IgD-negative memory B cell (primary cell): ENCODE measurements at regions not wholly inside any gene's neighbourhood (a gene's known extent, or its start where the extent isn't known, plus 50 kb on each side); places are given as distances from the start of the nearest gene placed in this dataset.
"Not testable (repeated sequence)": the region's sequence is repeated elsewhere in the genome, so short reads cannot be mapped to it uniquely, and the experiment has no call there.

ENCODE experiments used
- H3K27ac Mint-ChIP-seq, 3 donors: one replicate each; pipeline ENCODE4 v1.8.0; 2020 to 2022; ENCODE audit warnings: mild to moderate bottlenecking in 3 of 3, mixed read lengths in 3 of 3, moderate library complexity in 1 of 3
- H3K27me3 Mint-ChIP-seq: one replicate; pipeline ENCODE4 v1.8.0; 2021; ENCODE audit warnings: mixed read lengths
- H3K36me3 Mint-ChIP-seq: one replicate; pipeline ENCODE4 v1.8.0; 2020; ENCODE audit warnings: mild to moderate bottlenecking, mixed read lengths
- H3K4me1 Mint-ChIP-seq, 3 donors: one replicate each; pipeline ENCODE4 v1.8.0; 2020 to 2022; ENCODE audit warnings: mixed read lengths in 3 of 3, mild to moderate bottlenecking in 1 of 3
- H3K4me3 Mint-ChIP-seq, 4 donors: one replicate each; pipeline ENCODE4 v1.8.0; 2020 to 2022; ENCODE audit warnings: mild to moderate bottlenecking in 4 of 4, mixed read lengths in 4 of 4, moderate library complexity in 3 of 4
- H3K9me3 Mint-ChIP-seq, 3 donors: one replicate each; pipeline ENCODE4 v1.8.0; 2020 to 2021; ENCODE audit warnings: mixed read lengths in 3 of 3, mild to moderate bottlenecking in 1 of 3

DNA sequence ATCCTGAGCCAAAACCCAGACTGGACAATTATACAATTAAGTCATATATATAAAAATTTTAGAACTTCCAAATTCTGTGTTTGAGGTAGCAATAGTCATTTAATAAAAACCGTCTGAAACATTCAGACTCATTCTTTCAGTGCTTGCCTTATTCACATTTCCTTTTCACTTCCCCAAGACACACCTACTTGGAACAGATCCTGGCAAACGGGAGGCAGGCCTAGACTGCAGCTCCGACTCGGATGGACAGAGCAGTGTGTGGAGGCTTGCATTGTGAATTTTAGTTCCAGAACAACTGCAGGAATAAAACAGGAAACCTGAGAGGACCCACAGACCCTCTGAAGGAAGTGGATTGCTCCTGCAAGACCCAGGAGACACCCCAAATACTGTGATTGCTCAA lies 341.4 kb downstream of the CNTN3 start:
- no peaks in the 10 kb centered on the region for H3K36me3 Mint-ChIP-seq
- peaks cover 0 to 28% (median 3%) of the 10 kb centered on the region in 3 donors for H3K9me3 Mint-ChIP-seq
- H3K27me3 Mint-ChIP-seq, result no peaks in the 10 kb centered on the region
- H3K4me3 Mint-ChIP-seq, result no peak overlapping the region
- H3K27ac Mint-ChIP-seq, result no peak overlapping the region
- H3K4me1 Mint-ChIP-seq, result no peaks in the 10 kb centered on the region

DNA sequence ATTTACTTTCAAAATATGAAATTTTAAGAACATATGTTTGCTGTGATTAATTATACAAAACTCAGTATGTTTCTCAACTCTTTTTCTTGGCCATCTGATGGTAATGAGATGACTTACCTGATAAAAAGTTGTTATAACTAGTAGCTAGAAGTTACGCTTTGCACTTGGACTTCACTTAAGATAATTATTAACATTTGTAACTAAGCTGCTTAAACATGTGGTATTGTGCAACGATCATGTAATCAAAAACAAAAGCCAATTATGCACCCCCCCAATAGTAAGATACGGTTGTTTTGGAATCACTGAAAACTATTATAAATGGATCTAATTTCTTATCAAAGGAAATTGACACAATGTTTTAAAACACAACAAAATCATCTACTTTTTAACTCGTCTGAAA lies 342.9 kb downstream of the CNTN3 start:
- H3K4me1 Mint-ChIP-seq, result no peaks in the 10 kb centered on the region
- H3K4me3 Mint-ChIP-seq, result no peak overlapping the region
- no peaks in the 10 kb centered on the region for H3K27me3 Mint-ChIP-seq
- peaks cover 0 to 16% (median 0%) of the 10 kb centered on the region in 3 donors for H3K9me3 Mint-ChIP-seq
- H3K27ac Mint-ChIP-seq, result no peak overlapping the region
- no peaks in the 10 kb centered on the region for H3K36me3 Mint-ChIP-seq

DNA sequence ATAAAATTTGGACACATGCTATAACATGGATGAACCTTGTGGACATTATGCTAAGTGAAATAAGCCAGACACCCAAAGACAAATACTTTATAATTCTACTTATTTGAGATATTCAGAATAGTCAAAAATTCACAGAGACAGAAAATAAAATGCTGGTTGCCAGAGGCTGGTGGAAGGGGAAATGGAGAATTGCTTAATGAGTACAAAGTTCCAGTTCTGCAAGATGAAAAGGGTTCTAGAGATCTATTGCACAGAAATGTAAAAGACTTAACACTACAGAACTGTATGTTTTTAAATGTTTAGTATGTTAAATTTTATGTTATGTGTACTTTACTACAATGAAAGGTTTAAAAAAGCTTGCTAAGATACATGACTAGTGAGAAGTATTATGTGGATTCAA lies 344.8 kb downstream of the CNTN3 start:
- Mint-ChIP-seq H3K36me3 (no peaks in the 10 kb centered on the region), H3K9me3 (peaks cover 0 to 13% (median 0%) of the 10 kb centered on the region in 3 donors), H3K27me3 (no peaks in the 10 kb centered on the region), H3K27ac (no peak overlapping the region), H3K4me3 (no peak overlapping the region), H3K4me1 (no peaks in the 10 kb centered on the region)

DNA sequence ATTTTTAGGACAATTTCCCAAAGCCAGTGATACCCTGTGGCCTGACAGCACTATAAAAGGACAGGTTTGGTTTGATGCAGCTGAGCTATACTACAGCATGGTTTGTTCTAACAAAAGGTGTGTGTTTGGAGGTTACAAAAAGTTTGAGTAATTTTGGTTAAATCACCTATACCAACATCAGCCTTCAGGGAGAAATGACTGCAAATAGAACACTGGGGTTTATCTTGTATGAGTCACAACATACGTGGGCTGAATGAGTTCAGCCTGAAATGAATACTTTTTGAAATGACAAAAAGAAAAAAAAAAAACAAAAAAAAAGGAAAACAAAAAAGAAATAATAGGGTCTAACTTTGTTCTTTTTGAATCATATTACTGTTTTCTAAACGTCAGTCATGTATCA lies 345.7 kb downstream of the CNTN3 start:
- Mint-ChIP-seq H3K27ac (no peak overlapping the region), H3K4me3 (no peak overlapping the region), H3K36me3 (no peaks in the 10 kb centered on the region), H3K9me3 (peaks cover 0 to 8% (median 0%) of the 10 kb centered on the region in 3 donors), H3K4me1 (no peaks in the 10 kb centered on the region), H3K27me3 (no peaks in the 10 kb centered on the region)

DNA sequence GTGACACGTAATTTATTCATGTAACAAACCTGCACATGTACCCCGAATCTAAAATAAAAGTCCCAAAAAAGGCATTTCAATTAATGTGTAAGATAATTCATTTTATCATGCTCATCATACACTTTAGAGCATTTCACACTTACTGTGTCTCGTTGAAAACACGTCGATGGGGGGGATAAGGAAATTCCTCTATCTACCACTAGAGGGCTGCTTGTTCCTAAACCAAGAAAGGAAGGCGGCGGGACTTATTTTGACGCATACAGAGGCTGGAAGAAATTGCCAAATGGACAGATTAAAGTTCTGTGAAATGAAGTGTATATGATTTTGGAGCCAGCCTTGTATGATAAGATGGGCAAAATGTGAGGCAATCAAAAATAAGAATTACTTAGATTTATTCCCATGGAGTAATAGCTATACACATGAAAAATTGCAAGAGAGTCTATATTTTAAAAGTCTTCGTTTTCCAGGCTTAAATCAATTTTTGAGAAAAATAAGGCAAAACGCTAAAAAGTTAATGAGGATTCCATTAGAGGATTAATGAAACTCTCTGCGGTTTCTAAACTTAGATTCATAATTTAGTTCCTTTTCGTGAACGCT lies 346.8 kb downstream of the CNTN3 start:
- Mint-ChIP-seq H3K9me3 (peaks cover 0 to 4% (median 0%) of the 10 kb centered on the region in 3 donors), H3K4me1 (no peaks in the 10 kb centered on the region), H3K27ac (no peak overlapping the region), H3K36me3 (no peaks in the 10 kb centered on the region), H3K27me3 (no peaks in the 10 kb centered on the region), H3K4me3 (no peak overlapping the region)

DNA sequence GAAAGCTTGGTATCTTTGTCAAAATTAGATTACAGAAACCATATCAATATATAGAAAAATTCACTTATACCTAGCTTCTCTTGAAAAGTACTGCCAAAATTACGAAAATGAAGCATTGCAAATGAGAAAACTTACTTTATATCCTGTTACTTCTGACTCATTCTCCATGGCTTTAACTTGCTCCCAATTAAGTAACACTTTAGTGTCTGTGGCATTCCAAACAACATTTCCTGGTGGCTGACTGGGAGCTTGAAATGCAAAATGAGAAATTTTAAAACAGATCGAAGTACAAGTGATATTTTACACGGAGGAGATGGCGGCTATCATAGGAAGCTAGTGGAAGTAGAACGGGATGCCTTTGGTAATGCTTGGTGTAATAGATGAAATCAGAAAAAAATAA lies 347.3 kb downstream of the CNTN3 start:
- Mint-ChIP-seq H3K9me3 (no peaks in the 10 kb centered on the region), H3K27me3 (no peaks in the 10 kb centered on the region), H3K36me3 (no peaks in the 10 kb centered on the region), H3K4me1 (no peaks in the 10 kb centered on the region), H3K4me3 (no peak overlapping the region), H3K27ac (no peak overlapping the region)

DNA sequence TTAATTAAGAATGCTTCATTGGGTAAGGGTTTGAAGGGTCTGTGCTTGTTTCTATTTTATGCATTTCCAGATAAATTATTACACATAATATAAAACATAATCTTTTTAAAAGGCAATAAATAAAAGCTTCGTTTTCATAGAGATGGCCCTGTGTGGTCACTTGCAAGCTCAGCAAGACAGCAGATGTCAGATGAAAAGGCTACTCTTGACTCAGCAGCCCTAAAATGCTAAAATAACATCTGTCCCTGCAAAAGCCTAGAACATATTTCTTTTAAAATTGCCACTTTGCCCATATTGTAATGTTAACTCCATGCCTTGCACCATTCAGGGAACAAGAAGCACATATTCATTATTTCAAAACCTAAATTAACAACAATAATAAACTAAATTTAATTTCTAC lies 349.4 kb downstream of the CNTN3 start:
- Mint-ChIP-seq H3K4me3 (no peak overlapping the region), H3K27ac (no peak overlapping the region), H3K27me3 (no peaks in the 10 kb centered on the region), H3K9me3 (peaks cover 0 to 2% (median 0%) of the 10 kb centered on the region in 3 donors), H3K4me1 (no peaks in the 10 kb centered on the region), H3K36me3 (no peaks in the 10 kb centered on the region)

DNA sequence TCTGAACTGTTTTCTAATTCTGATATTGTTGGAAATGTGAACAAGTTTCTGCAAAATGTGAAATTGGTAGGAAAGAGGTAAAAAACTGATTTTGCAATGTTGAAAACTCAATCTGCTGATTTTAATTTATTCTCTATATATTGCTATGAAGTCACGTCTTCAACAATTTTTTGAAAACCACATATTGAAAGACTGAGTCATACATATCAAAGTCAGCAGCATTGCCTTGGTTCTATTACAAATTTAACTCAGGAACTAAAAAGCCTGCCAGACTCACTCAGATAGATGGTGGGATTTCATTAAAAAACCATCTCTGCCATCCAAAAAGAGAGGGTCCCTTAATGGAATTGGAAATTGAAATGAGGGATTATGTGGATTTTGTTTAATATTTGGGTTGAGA lies 351.4 kb downstream of the CNTN3 start:
- Mint-ChIP-seq H3K27ac (no peak overlapping the region), H3K4me3 (no peak overlapping the region), H3K27me3 (no peaks in the 10 kb centered on the region), H3K4me1 (no peaks in the 10 kb centered on the region), H3K9me3 (peaks cover 0 to 4% (median 2%) of the 10 kb centered on the region in 3 donors), H3K36me3 (no peaks in the 10 kb centered on the region)

DNA sequence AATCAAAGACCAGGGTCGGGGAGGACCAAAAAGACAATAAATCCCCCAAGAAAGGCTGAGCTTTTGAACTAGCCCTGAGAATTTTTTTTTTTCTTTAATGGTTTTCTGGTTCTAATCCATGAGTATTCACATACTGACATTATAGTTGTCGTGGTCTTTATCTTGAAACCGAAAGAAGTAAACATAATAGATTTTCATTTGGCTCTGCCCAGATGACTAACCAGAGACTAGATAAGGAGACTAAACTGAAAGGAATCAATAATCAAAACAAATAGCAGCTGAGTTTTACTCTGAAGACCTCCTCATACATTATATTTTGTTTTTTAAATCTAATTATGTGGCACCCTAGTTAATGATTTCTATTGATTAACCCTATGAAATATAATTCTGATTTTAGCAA lies 381.4 kb downstream of the CNTN3 start:
- Mint-ChIP-seq H3K4me1 (no peaks in the 10 kb centered on the region), H3K4me3 (no peak overlapping the region), H3K36me3 (no peaks in the 10 kb centered on the region), H3K9me3 (peaks cover 6 to 17% (median 8%) of the 10 kb centered on the region in 3 donors), H3K27ac (no peak overlapping the region), H3K27me3 (no peaks in the 10 kb centered on the region)

DNA sequence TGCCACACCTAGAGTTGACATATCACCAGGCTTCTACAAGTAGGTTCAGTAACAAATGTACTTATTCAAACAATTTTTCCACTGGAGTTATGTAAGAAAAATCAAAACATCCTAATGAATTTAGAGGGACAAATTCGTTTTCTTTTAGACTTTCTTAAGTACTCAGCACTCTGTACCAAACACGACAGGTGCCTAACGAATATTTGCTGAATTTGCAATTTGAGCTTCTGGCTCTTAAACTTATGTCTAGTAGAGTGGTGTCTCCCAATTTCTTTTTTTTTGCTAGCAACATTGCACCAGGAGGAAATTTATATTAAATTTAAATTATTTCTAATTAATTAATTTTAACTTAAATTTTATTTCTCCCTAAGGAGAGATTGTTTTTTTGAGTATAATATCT lies 397.0 kb downstream of the CNTN3 start:
- H3K27me3 Mint-ChIP-seq, result no peaks in the 10 kb centered on the region
- peaks cover 0 to 7% (median 6%) of the 10 kb centered on the region in 3 donors for H3K9me3 Mint-ChIP-seq
- no peaks in the 10 kb centered on the region for H3K36me3 Mint-ChIP-seq
- H3K4me3 Mint-ChIP-seq, result no peak overlapping the region
- no peak overlapping the region for H3K27ac Mint-ChIP-seq
- no peaks in the 10 kb centered on the region for H3K4me1 Mint-ChIP-seq

DNA sequence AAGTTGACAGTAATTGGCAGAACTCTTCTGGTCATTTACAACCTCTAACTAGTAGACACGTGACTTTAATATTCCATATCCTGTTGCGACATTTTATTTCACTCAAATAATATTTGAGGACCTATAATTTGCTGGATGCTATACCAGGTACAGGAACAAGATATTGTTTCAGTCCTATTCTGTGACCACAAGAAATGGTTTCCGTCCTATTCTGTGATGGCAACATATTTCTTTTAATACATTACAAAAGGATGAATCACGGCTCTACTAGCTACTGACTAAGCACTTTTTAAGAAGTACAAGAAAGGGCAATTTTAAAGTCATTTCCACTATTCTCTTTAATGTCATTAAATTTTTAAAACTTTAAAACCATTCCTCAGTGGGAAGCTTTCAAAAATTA lies 400.2 kb downstream of the CNTN3 start:
- Mint-ChIP-seq H3K27me3 (no peaks in the 10 kb centered on the region), H3K4me3 (no peak overlapping the region), H3K36me3 (no peaks in the 10 kb centered on the region), H3K27ac (no peak overlapping the region), H3K9me3 (peaks cover 2 to 9% (median 9%) of the 10 kb centered on the region in 3 donors), H3K4me1 (no peaks in the 10 kb centered on the region)

DNA sequence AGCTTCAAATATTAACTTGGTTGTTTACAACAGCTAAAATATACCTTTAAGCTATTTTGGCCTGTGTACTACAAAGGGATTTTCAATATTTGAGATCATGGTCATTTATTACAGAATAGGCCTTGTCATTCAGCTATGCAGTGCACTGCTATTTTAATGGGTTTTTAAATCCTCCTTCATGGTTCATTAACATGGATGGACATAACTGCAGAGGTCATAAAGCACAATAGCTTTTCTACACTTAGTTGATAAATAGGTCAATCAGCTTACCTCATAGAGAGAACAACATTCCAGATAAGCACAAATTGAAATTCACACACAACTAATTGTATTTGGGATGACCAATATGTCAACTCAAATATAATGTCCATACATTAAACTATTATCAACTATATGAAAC lies 403.7 kb downstream of the CNTN3 start:
- Mint-ChIP-seq H3K27me3 (no peaks in the 10 kb centered on the region), H3K36me3 (no peaks in the 10 kb centered on the region), H3K9me3 (peaks cover 4 to 12% (median 9%) of the 10 kb centered on the region in 3 donors), H3K4me3 (no peak overlapping the region), H3K4me1 (no peaks in the 10 kb centered on the region), H3K27ac (no peak overlapping the region)

DNA sequence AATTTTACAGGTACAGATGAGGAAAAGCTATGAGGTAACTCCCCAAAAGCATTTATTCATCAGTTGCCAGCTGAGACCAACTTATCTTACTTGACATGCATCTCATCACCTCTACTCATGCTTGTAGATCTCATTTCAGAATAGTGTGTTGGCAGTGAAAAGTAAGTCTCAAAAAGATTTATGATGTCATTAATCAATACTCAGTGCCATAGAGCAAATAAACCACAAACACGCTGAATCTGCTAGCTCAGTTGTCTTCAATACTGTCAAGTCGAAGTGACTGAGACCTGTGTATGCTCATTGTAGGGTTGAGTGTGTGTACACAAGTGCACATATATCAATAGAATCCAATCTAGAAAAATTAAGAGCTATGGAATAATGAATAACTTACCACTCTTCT lies 413.5 kb downstream of the CNTN3 start:
- Mint-ChIP-seq H3K27me3 (no peaks in the 10 kb centered on the region), H3K36me3 (no peaks in the 10 kb centered on the region), H3K4me3 (no peak overlapping the region), H3K9me3 (peaks cover 0 to 13% (median 0%) of the 10 kb centered on the region in 3 donors), H3K4me1 (peaks cover 0 to 1% (median 0%) of the 10 kb centered on the region in 3 donors), H3K27ac (no peak overlapping the region)

DNA sequence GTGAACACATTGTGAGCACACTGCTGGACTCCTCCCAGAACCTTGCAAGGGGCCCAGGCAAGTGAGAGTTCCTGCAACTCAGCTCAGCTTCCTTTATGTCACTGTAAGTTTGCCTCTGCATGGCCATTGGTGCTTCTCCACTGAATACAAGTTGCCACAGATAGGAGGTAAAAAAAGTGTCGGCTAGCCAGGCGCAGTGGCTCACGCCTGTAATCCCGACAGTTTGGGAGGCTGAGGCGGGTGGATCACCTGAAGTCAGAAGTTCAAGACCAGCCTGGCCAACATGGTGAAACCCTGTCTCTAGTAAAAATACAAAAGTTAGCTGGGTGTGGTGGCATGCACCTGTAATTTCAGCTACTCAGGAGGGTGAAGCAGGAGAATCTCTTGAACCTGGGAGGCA lies 435.8 kb downstream of the CNTN3 start:
- not testable (repeated sequence) for H3K9me3 Mint-ChIP-seq

DNA sequence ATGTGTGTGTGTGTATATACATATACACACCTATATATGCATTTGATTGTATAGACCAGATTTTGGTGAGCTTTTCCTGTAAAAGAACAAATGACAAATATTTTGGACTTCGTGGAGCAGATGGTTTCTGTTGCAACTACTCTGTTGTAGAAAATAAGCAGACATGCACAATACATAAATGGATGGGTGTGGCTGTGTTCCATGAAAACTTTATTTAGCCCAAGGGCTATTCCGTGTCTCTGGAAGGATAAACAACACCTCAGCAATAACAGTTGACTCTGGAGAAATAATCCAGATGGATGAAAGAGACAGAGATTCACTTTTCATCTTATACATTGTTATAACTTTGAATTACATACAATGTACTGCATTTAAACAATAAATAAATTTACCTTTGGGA lies 441.4 kb downstream of the CNTN3 start:
- peaks cover 0 to 2% (median under 1%) of the 10 kb centered on the region in 3 donors for H3K9me3 Mint-ChIP-seq
- no peak overlapping the region for H3K4me3 Mint-ChIP-seq
- no peak overlapping the region for H3K27ac Mint-ChIP-seq
- no peaks in the 10 kb centered on the region for H3K36me3 Mint-ChIP-seq
- no peaks in the 10 kb centered on the region for H3K27me3 Mint-ChIP-seq
- H3K4me1 Mint-ChIP-seq, result no peaks in the 10 kb centered on the region

More for the DNA sequence above, 435.8 kb downstream of the CNTN3 start:
- H3K27ac Mint-ChIP-seq, H3K4me1 Mint-ChIP-seq, H3K27me3 Mint-ChIP-seq, H3K4me3 Mint-ChIP-seq, H3K36me3 Mint-ChIP-seq: not testable (repeated sequence)

DNA sequence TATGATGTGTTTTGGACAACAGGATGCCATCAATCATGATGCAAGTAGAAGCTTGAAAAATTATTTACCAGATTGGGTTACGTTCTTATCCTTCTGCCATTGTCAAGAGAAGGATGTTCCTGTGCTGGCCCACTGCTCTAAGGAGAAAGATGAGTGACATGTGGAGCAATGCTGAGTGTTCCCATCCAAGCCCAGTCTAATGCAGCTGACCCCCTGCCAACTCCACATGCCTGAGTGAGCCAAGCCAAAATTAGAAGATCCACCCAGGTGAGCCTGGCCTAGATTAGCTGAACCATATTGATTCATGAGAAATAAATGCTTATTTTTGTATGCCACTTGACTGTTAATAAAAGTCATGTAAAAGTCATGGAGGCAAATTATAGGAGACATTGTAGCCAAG lies 446.5 kb downstream of the CNTN3 start:
- peaks cover under 1 to 8% (median 3%) of the 10 kb centered on the region in 3 donors for H3K9me3 Mint-ChIP-seq
- H3K4me1 Mint-ChIP-seq, result no peaks in the 10 kb centered on the region
- no peaks in the 10 kb centered on the region for H3K36me3 Mint-ChIP-seq
- H3K27me3 Mint-ChIP-seq, result no peaks in the 10 kb centered on the region
- no peak overlapping the region for H3K4me3 Mint-ChIP-seq
- no peak overlapping the region for H3K27ac Mint-ChIP-seq
